ENCODE measurements at regions not wholly inside any gene's neighbourhood (a gene's known extent, or its start where the extent isn't known, plus 50 kb on each side); places are given as distances from the start of the nearest gene placed in this dataset.

DNA sequence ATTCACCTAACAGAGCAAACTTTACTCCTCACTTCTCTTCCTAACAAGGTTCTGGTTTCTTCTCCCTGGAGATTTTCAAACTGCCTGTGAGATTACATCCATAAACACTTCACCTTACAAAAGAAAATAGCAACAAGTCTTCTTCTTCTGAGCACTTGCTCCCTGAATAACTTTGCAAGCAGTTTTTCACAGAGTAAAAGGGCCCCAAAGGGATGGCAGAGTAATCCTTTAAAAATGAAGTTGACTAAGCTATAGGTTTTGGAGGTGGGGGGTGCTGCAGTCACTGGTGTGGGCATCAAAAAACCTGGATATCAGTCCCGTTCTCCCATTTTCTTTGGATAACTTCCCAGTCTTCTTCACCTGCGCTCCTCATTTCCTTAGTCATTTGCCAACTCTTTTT, 484.9 kb downstream of the MIAT start:
- Histone ChIP-seq H2BK5ac (ENCODE audit: low read length) (no peak overlapping the region), H2BK15ac (replicated peaks; ENCODE audit: low read depth) (no peak overlapping the region), H4K8ac (ENCODE audit: low read depth, low read length) (no peak overlapping the region), H3K27me3 (ENCODE audit: insufficient read depth, low read length, poor library complexity) (no peaks in the 10 kb centered on the region), H3K18ac (ENCODE audit: low read length) (no peak overlapping the region), H3K27ac (ENCODE audit: low read depth, low read length) (no peak overlapping the region), H3K4me3 (ENCODE audit: low read length) (no peak overlapping the region), H3K79me2 (ENCODE audit: control insufficient read depth, insufficient read depth, low read length) (no peaks in the 10 kb centered on the region), H3K4me2 (ENCODE audit: low read length) (no peak overlapping the region), H2AK5ac (ENCODE audit: low read length) (no peak overlapping the region), H3K79me1 (ENCODE audit: low read length) (no peaks in the 10 kb centered on the region), H3K4me1 (ENCODE audit: control insufficient read depth, low read depth, low read length) (no peaks in the 10 kb centered on the region), H3K23ac (ENCODE audit: low read length) (no peak overlapping the region), H3K4ac (ENCODE audit: low read depth, low read length) (no peak overlapping the region), H3K9ac (ENCODE audit: low read length) (no peak overlapping the region), H2BK120ac (ENCODE audit: low read depth, low read length) (no peak overlapping the region), H4K5ac (ENCODE audit: low read length) (no peak overlapping the region), H3K36me3 (ENCODE audit: control insufficient read depth, insufficient read depth, low read length) (no peaks in the 10 kb centered on the region), H3K56ac (ENCODE audit: low read length) (no peak overlapping the region)
- DNase-seq = no peak
- no CpG with 5 or more reads among the region's 2 CpGs for WGBS (ENCODE audit: extremely low coverage, insufficient coverage, low lambda C conversion rate)

DNA sequence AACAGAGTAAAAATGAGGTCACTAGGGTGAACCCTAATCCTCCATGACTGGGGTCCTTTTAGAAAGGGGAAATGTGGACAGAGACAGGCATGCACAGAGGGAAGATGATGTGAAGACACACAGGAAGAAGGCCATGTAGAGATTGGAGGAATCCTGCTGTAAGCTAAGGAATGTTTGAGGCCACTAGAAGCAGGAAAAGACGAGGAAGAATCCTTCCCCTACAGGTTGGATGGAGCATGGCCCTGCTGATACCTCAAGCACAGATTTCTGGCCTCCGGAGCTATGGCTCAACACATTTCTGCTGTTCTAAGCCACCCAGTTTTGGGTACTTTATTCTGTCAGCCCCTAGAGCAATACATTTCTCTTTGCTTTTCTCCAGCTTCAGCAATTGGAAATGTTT, 486.9 kb downstream of the MIAT start:
- Histone ChIP-seq H3K4me1 (ENCODE audit: control insufficient read depth, low read depth, low read length) (no peaks in the 10 kb centered on the region), H3K27me3 (ENCODE audit: insufficient read depth, low read length, poor library complexity) (no peaks in the 10 kb centered on the region), H4K8ac (ENCODE audit: low read depth, low read length) (no peak overlapping the region), H3K79me2 (ENCODE audit: control insufficient read depth, insufficient read depth, low read length) (no peaks in the 10 kb centered on the region), H2AK5ac (ENCODE audit: low read length) (no peak overlapping the region), H3K23ac (ENCODE audit: low read length) (no peak overlapping the region), H4K5ac (ENCODE audit: low read length) (no peak overlapping the region), H3K4me2 (ENCODE audit: low read length) (no peak overlapping the region), H3K9ac (ENCODE audit: low read length) (no peak overlapping the region), H2BK120ac (ENCODE audit: low read depth, low read length) (no peak overlapping the region), H2BK5ac (ENCODE audit: low read length) (no peak overlapping the region), H3K36me3 (ENCODE audit: control insufficient read depth, insufficient read depth, low read length) (no peaks in the 10 kb centered on the region), H3K18ac (ENCODE audit: low read length) (no peak overlapping the region), H3K79me1 (ENCODE audit: low read length) (no peaks in the 10 kb centered on the region), H2BK15ac (replicated peaks; ENCODE audit: low read depth) (no peak overlapping the region), H3K4ac (ENCODE audit: low read depth, low read length) (no peak overlapping the region), H3K27ac (ENCODE audit: low read depth, low read length) (no peak overlapping the region), H3K56ac (ENCODE audit: low read length) (no peak overlapping the region), H3K4me3 (ENCODE audit: low read length) (no peak overlapping the region)
- peak; percentile 42 for DNase-seq
- no CpG with 5 or more reads among the region's 2 CpGs for WGBS (ENCODE audit: extremely low coverage, insufficient coverage, low lambda C conversion rate)

GRCh38 chr22:27146866-27147633, 489.7 kb downstream of the MIAT start:
- Histone ChIP-seq H3K4me1 (ENCODE audit: control insufficient read depth, low read depth, low read length) (no peaks in the 10 kb centered on the region), H3K56ac (ENCODE audit: low read length) (no peak overlapping the region), H3K27ac (ENCODE audit: low read depth, low read length) (no peak overlapping the region), H3K4me2 (ENCODE audit: low read length) (no peak overlapping the region), H3K18ac (ENCODE audit: low read length) (no peak overlapping the region), H3K79me2 (ENCODE audit: control insufficient read depth, insufficient read depth, low read length) (no peaks in the 10 kb centered on the region), H4K5ac (ENCODE audit: low read length) (no peak overlapping the region), H4K8ac (ENCODE audit: low read depth, low read length) (no peak overlapping the region), H3K23ac (ENCODE audit: low read length) (no peak overlapping the region), H3K9ac (ENCODE audit: low read length) (no peak overlapping the region), H2BK5ac (ENCODE audit: low read length) (no peak overlapping the region), H3K4ac (ENCODE audit: low read depth, low read length) (no peak overlapping the region), H3K27me3 (ENCODE audit: insufficient read depth, low read length, poor library complexity) (no peaks in the 10 kb centered on the region), H2AK5ac (ENCODE audit: low read length) (no peak overlapping the region), H2BK120ac (ENCODE audit: low read depth, low read length) (no peak overlapping the region), H3K36me3 (ENCODE audit: control insufficient read depth, insufficient read depth, low read length) (no peaks in the 10 kb centered on the region), H2BK15ac (replicated peaks; ENCODE audit: low read depth) (no peak overlapping the region), H3K4me3 (ENCODE audit: low read length) (no peak overlapping the region), H3K79me1 (ENCODE audit: low read length) (no peaks in the 10 kb centered on the region)
- peak; percentile 19 for DNase-seq
- WGBS (ENCODE audit: extremely low coverage, insufficient coverage, low lambda C conversion rate) = no CpG with 5 or more reads among the region's 4 CpGs

GRCh38 chr22:27148055-27148454, 490.7 kb downstream of the MIAT start:
- Histone ChIP-seq H2AK5ac (ENCODE audit: low read length) (no peak overlapping the region), H4K5ac (ENCODE audit: low read length) (no peak overlapping the region), H3K4ac (ENCODE audit: low read depth, low read length) (no peak overlapping the region), H3K79me2 (ENCODE audit: control insufficient read depth, insufficient read depth, low read length) (no peaks in the 10 kb centered on the region), H2BK120ac (ENCODE audit: low read depth, low read length) (no peak overlapping the region), H3K4me3 (ENCODE audit: low read length) (no peak overlapping the region), H3K79me1 (ENCODE audit: low read length) (no peaks in the 10 kb centered on the region), H3K18ac (ENCODE audit: low read length) (no peak overlapping the region), H3K9ac (ENCODE audit: low read length) (no peak overlapping the region), H4K8ac (ENCODE audit: low read depth, low read length) (no peak overlapping the region), H3K4me1 (ENCODE audit: control insufficient read depth, low read depth, low read length) (no peaks in the 10 kb centered on the region), H3K4me2 (ENCODE audit: low read length) (no peak overlapping the region), H2BK15ac (replicated peaks; ENCODE audit: low read depth) (no peak overlapping the region), H2BK5ac (ENCODE audit: low read length) (no peak overlapping the region), H3K56ac (ENCODE audit: low read length) (no peak overlapping the region), H3K23ac (ENCODE audit: low read length) (no peak overlapping the region), H3K27me3 (ENCODE audit: insufficient read depth, low read length, poor library complexity) (no peaks in the 10 kb centered on the region), H3K36me3 (ENCODE audit: control insufficient read depth, insufficient read depth, low read length) (no peaks in the 10 kb centered on the region), H3K27ac (ENCODE audit: low read depth, low read length) (no peak overlapping the region)
- no CpG with 5 or more reads among the region's 2 CpGs for WGBS (ENCODE audit: extremely low coverage, insufficient coverage, low lambda C conversion rate)
- DNase-seq = no peak

DNA sequence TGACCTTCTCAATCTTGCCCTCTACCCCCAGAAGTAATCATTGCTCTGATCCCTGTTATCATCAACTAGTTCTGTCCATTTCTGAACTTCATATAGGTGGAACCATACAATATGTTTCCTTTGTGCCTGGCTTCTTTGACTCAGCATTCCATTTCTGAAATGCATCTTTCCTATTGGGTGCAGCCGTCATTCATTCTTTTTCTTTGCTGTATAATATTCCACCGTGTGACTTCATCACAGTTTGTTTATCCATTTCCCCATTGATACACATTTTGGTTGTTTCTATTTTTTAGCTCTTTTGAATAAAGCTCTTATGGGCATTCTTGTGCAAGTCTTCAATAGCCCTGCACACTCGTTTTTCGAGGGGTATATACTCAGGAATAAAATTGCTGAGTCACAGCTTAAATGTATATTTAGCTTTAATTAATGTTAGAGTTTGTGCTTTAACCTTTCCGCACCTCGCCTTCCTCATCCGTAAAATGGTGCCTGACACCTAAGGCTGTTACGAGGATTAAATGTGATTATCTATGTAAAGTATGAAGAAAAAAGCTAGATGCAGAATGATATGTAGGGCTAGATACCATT, 491.6 kb downstream of the MIAT start:
- H2BK15ac ChIP-seq (replicated peaks; ENCODE audit: low read depth) = no peak overlapping the region
- no peak overlapping the region for H3K9ac ChIP-seq (ENCODE audit: low read length)
- no peak overlapping the region for H3K4me3 ChIP-seq (ENCODE audit: low read length)
- no peak overlapping the region for H3K23ac ChIP-seq (ENCODE audit: low read length)
- H3K36me3 ChIP-seq (ENCODE audit: control insufficient read depth, insufficient read depth, low read length) = no peaks in the 10 kb centered on the region
- H4K8ac ChIP-seq (ENCODE audit: low read depth, low read length) = no peak overlapping the region
- H3K27me3 ChIP-seq (ENCODE audit: insufficient read depth, low read length, poor library complexity) = no peaks in the 10 kb centered on the region
- H3K4me1 ChIP-seq (ENCODE audit: control insufficient read depth, low read depth, low read length) = no peaks in the 10 kb centered on the region
- H3K4me2 ChIP-seq (ENCODE audit: low read length) = no peak overlapping the region
- no peak for DNase-seq
- H3K18ac ChIP-seq (ENCODE audit: low read length) = no peak overlapping the region
- H3K27ac ChIP-seq (ENCODE audit: low read depth, low read length) = no peak overlapping the region
- WGBS (ENCODE audit: extremely low coverage, insufficient coverage, low lambda C conversion rate) = no CpG with 5 or more reads among the region's 8 CpGs
- no peak overlapping the region for H3K56ac ChIP-seq (ENCODE audit: low read length)
- no peak overlapping the region for H3K4ac ChIP-seq (ENCODE audit: low read depth, low read length)
- H3K79me1 ChIP-seq (ENCODE audit: low read length) = no peaks in the 10 kb centered on the region
- H4K5ac ChIP-seq (ENCODE audit: low read length) = no peak overlapping the region
- H2BK5ac ChIP-seq (ENCODE audit: low read length) = no peak overlapping the region
- H2BK120ac ChIP-seq (ENCODE audit: low read depth, low read length) = no peak overlapping the region
- no peaks in the 10 kb centered on the region for H3K79me2 ChIP-seq (ENCODE audit: control insufficient read depth, insufficient read depth, low read length)
- H2AK5ac ChIP-seq (ENCODE audit: low read length) = no peak overlapping the region

Data from mesendoderm (in vitro differentiated cells).